NOMO-1 treated with DMSO at 0.1 percent for 48 hours (cell line): ENCODE measurements at regions not wholly inside any gene's neighbourhood (a gene's known extent, or its start where the extent isn't known, plus 50 kb on each side); places are given as distances from the start of the nearest gene placed in this dataset.
"Not testable (repeated sequence)": the region's sequence is repeated elsewhere in the genome, so short reads cannot be mapped to it uniquely, and the experiment has no call there.

Experiments used
- DNase-seq: peaks from one replicate; lab custom pipeline; 2025; ENCODE audit not compliant: unreplicated experiment; lab: John Stamatoyannopoulos, UW

DNA sequence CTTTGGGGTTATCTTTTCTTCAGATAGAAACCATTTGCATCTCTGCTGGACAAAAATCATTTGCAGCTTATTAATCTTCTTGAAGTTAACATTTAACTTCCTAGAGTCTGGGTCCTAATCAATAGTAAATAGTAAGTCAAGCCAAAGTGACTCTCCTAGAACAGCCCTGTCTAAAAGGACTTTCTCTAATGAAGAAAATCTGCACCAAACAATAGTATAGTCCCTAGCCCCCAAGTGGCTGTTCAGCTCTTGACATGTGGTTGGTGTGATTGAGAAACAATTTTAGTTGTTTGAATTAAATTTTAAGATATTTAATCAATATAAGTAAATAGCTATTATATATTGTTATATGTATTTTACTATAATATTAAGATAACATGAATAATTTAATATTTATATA is 64.6 kb upstream of the SHB start:
- DNase-seq = no peak

DNA sequence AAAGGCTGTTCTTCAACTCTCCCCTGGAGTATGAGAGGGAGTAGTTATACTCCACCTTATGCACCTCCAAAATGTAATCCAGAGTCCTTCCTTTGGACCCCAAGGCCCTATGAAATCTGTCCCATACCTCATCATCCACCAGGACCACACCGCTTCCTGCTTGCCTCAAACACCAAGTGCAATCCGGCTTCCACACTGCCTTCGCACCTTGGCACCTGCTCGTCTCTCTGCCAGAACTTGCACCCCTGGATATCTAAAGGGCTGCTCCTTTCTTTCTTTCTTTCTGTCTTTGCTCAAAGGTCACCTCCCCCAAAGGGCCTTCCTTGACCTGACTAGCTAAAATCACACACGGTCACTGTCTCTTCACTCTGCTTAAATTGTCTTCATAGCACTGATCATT is 63.9 kb upstream of the SHB start:
- no peak for DNase-seq

DNA sequence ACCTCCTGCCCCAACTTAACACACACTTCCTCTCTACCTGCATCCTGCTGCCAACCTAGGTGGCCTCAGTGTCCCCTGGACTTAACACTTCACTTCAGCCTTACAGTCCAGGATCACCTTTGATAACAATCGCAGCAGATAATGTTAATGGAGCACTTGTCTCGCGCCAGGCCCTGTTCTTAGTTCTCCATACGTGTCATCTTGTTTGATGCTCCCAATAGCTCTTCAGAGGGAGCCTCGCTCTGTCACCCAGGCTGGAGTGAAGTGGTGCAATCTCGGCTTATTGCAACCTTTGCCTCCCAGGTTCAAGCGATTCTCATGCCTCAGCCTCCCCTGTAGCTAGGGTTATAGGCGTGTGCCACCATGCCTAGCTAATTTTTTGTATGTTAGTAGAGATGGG is 62.7 kb upstream of the SHB start:
- no peak for DNase-seq

DNA sequence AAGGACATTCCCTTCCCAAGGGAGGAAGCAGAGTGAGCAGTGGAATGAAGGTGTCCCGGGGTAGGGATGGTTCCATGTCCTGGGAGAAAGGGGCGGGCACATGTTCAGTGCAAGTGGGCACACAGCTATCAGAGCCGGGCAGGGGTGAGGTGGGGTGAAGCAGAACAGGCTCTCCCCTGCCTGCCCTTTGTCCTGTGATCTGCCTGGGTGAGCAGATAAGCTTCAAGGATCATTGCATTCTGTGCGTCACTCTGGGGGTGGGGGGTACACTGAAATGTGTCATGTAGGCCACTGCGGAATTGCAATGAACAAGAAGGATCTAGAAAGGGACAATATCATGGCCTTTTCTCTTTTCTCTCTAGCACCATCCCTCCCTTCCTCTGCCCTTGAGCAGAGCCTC is 61.7 kb upstream of the SHB start:
- DNase-seq = no peak

DNA sequence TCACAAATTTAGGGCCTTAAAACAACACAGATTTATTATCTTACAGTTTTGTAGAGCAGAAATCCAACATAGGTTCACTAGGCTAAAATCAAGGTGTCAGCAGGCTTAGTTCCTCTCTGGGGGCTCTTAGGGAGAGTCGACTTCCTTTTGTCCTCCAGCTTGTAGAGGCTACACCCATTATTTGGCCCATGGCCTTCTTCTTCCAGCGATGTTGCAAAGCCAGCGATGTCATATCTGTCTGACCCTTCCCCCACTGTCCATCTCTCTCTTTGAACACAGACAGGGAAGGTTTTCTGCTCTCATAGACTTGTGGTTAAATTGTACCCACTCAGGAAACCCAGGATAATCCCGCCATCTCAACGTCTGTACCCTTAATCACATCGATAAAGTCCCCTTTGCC is 60.3 kb upstream of the SHB start:
- DNase-seq = no peak

DNA sequence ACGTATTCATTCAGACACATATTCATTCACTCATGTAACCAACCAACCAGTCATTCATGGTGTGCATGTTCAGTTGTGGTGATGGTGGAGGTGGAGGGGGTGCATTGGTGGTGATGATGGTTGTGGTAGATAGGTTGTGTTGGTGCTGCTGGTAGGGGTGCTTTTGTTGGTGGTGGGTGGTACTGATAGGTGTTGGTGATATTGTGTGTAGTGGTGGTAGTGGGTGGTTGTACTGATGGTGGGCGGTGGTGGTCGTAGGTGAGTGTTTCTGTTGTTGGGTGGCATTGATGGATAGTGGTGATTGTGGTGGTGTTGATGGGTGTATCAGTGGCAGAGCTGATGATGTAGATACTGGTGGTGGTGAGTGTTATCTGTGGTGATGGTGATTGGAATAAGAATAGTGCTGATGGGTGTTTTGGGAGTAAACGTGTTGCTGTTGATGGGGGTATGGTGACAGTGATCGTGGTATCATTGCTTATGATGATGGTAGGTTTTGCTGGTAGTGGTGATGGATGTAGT is 59.8 kb upstream of the SHB start:
- DNase-seq = no peak

DNA sequence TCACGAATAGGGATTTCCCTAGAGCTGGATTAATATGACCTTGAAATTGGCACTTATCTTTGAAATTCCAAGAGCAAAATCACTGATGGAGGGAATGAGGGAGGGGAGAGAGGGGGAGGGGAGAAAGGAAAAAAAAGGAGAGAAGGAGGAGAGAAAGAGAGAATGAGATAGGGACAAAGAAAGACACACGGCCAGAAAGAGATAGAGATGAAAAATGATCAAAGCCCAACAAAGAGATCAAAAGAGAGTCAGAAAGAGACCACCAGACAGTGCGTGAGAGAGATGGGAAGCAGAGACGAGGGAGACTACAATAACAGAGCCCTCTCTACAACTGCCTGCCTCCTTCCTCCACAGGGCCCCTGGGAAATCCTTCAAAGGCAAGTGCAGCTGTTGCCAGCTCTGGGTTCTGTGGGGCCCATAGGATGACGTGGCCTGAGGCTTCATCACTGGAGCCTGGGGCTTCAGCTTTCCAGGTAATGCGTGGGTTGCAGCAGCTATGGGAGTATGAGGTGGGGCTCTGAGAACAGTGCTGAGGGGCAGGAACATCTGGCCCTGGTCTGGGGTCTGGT is 58.3 kb upstream of the SHB start:
- no peak for DNase-seq

DNA sequence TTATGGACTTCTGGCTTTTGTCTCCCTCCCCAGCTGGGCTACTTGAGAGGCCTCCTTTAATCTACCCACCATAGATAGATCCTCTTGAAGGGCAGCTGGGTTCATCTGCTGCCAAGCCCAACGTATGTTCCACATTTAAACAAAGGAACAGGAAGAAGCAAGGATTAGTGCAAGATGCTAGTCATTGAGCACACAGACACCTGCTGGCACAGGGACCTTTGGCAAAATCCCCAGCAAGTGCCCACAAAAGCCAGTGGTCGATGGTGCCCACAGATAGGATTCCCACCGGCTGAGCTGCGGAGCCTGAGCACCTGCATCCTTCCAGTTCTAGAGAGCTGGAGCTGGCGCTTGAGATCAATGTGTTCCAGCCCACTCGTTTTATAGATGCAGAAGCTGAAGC is 57.7 kb upstream of the SHB start:
- no peak for DNase-seq

DNA sequence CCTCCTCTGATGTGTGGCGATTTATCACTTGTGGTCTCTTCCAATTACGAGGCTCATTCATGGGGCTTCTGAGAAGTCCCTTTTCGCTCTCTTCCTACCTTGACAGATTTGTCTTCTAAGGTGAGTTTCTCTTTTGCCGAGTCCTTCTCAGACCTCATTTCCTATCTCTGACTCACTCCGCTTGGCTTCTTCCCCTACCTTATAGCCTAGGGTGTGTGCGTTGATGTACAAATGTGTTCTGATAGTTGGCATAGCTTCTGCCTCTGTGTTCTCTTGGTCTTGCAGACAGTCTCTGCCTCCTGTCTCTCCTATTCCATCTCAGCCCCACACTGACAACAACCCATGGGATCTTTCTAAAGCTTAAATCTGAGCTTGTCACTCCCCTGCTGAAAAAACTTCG is 56.9 kb upstream of the SHB start:
- DNase-seq = no peak

DNA sequence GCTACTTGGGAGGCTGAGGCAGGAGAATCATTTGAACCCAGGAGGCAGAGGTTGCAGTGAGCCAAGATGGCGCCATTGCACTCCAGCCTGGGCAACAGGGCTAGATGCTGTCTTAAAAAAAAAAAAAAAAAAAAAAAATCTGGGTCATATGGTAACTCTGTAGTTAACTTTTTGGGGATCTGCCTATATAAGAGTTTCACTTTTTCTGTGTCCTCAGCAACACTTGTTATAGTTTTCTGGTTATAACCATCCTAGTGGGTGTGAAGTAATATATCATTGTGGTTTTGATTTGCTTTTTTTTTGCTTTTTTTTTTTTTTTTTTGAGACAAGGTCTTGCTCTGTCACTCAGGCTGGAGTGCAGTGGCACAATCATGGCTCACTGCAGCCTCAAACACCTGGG is 54.3 kb upstream of the SHB start:
- DNase-seq = not testable (repeated sequence)

DNA sequence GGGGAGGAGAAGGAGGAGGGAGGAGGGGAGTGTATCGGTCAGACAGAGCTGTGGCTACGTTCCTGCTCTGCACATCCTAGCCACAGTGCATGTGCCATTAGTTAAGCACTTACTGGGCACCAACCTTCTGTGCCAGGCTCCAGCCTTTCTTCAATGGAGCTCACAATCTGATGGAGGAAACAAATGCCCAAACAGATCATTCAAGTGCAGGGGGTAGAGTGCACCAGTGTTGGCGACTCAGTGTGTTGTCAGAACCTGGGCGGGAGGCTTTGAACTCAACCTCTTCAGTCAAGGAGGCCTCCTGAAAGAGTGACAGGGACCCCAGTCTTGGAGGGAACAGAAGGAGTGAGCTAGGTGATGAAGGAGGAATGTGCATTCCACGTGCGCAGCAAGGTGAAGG is 51.9 kb upstream of the SHB start:
- DNase-seq = no peak

DNA sequence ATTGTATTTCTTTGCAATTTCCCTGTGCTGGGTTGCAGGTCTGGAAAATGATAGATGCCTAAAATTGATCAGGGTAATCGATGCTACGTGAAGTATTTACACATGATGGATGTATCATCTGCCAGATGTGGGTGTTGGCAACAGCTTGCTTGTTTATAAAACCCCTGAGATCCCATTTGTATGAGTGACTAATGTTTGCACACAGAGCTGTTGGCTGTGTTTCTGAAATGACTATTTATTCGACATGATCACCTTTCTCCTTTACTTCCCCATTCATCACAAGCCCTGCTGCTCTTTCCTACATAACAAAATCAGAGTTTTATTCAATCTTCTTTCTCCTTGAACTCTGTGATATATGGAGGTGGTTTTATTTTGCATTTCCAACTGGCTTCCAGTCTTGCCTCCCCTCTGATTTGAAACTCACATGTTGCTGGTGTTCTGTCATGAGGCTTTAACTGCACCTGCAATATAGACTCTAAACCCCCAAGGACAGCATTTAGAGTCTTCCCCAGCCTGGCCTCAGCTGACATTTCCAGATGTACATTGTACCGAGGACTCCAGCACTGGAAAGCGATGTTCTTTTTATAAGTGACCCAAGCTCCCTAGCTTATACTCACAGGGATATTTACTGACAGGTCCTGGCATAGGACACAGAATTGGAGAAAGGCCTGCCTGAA is 50.7 kb upstream of the SHB start:
- no peak for DNase-seq

DNA sequence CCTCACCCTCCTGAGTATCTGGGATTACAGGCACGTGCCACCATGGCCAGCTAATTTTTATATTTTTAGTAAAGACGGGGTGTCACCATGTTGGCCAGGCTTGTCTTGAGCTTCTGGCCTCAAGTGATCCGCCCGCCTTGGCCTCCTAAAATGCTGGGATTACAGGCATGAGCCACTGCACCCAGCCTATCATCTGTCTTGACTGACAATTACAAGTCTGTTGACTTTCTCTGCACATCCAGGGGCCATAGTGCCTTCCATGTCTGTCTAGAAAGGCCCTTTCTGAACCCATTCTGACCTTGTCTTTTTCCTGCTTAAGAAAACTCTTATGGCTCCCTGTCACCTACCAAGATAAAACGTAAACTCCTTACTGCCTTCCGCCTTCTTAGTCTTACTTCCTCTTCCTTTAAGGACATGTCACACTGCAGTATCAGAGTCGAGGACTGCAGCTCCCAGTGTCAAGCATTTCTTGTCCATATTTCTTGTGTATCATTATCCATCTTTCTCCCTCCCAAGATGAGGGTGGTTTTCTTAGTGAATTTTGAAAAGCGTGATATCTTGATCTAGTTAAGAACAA is 49.9 kb upstream of the SHB start:
- peak; percentile 52 for DNase-seq
